ENCODE measurements at regions not wholly inside any gene's neighbourhood (a gene's known extent, or its start where the extent isn't known, plus 50 kb on each side); places are given as distances from the start of the nearest gene placed in this dataset.

DNA sequence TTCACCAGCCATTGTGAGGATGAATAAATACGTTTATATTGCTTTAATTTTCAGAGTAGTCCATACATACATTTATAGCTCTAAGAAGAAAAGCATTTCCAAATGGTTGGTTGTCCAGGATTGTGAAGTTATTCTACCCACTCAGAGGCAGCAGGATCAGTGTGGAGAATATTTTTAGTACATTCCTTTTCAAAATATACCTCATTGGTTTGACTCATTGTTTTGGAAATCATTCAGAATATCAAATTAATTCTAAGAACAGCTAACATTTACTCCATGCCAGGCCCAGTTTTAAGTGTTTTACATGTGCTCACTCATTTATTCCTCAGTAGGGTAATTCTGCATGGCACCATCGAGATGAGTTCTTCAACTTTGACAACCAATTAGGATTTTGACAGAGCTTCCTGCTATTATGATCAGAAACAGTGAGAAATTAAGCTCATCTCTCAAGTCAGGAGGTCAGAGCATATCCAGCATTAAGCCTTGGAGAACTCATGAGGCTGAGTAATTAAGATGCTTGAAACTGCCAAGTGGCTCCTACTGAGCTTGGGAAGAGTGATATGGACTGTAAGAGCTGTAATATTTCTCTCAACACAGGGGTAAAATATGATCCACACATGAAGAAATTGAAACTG is 153.3 kb upstream of the CLEC14A start:
- no TSS peak for BruUV-seq (replicated peaks)
- Histone ChIP-seq H3K27me3 (ENCODE audit: control insufficient read depth in 2 of 2, insufficient read depth in 2 of 2, low read length in 2 of 2) (no peaks in the 10 kb centered on the region), H3K9ac (ENCODE audit: insufficient read depth in 1 of 2, low read depth in 2 of 2, low read length in 2 of 2) (no peak overlapping the region), H2AFZ (ENCODE audit: low read depth, low read length) (no peak overlapping the region), H3K4me1 (replicated peaks in 1 of 2; ENCODE audit: control insufficient read depth in 2 of 2, insufficient read depth in 2 of 2, low read length in 2 of 2) (no peaks in the 10 kb centered on the region), H3K9me3 (replicated peaks; ENCODE audit: control insufficient read depth, insufficient read depth, low read depth, low read length) (no peaks in the 10 kb centered on the region), H3K4me3 (no peak overlapping the region), H3K79me2 (ENCODE audit: control insufficient read depth, insufficient read depth, low read length) (no peaks in the 10 kb centered on the region), H4K20me1 (replicated peaks; ENCODE audit: control insufficient read depth, insufficient read depth, low read length) (no peaks in the 10 kb centered on the region), H3K9me1 (ENCODE audit: control insufficient read depth, insufficient read depth, low read length) (no peaks in the 10 kb centered on the region), H3K4me2 (ENCODE audit: insufficient read depth, low read length) (no peak overlapping the region), H3K27ac (ENCODE audit: extremely low read depth, low read depth, low read length) (no peak overlapping the region), H3K36me3 (ENCODE audit: control insufficient read depth, insufficient read depth, low read length) (no peaks in the 10 kb centered on the region)
- ChIA-PET POLR2A (no interaction called here), CTCF (ENCODE audit: low intra/inter-chr PET ratio) (no interaction called here)
- intact Hi-C loops (cut with micrococcal nuclease), result no loop called here
- WGBS (ENCODE audit: insufficient coverage, low coverage, missing lambda C conversion rate), result 0% methylated on average over 2 of the region's 2 CpGs
- no peak for FAIRE-seq
- ATAC-seq, result no peak
- in situ Hi-C loops (cut with MboI), result no loop called here
- TF ChIP-seq ZNF184 (CRISPR knock-in tag; IDR thresholded peaks at IDR 0.05), result no peak
- no peak for TF ChIP-seq SRF (CRISPR knock-in tag; IDR thresholded peaks at IDR 0.05)
- no peak for TF ChIP-seq FIP1L1 (IDR thresholded peaks at IDR 0.05; ENCODE audit: low read depth, low read length, poor library complexity, severe bottlenecking)
- no peak for DNase-seq (ENCODE audit: extremely low read depth in 1 of 4, low spot score in 3 of 4)

DNA sequence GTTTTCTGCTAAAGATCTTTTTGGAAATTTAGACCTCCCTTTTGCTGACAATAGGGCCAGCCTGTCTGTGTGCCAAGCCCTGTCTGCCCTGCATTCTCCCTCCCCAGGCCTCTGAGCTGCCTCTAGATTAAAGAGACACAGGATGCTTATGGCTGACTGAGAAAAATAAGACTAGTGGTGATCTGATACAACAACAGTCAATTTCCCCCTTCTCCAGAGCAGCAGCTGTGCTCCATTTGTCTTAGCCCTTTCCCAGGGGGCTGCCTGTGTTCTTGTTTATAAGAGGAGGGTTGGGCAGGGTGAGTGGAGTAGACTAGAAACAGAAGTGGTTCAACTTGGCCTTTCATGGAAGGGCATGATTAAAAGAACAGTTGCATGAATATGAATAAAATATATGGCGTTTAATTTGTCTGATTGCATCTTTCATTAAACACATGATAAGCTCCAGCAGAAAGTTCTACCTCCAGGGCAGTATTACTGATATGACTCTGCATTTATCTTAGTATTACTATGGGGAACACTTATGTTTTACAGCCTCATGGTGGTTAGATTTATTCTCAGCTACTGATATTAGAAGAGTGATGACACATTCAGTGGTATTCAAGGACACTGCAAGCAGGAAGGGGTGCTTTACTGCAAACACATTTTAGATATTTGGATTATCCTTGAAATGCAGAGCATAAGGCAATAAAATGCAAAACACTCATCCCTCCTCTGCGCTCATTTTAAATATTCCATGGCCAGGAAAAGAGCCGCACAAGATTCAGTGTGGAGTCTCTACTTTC is 150.2 kb upstream of the CLEC14A start:
- H3K79me2 ChIP-seq (ENCODE audit: control insufficient read depth, insufficient read depth, low read length), result no peaks in the 10 kb centered on the region
- in situ Hi-C loops (cut with MboI) (no loop called here), intact Hi-C loops (cut with micrococcal nuclease) (no loop called here)
- H3K4me1 ChIP-seq (replicated peaks in 1 of 2; ENCODE audit: control insufficient read depth in 2 of 2, insufficient read depth in 2 of 2, low read length in 2 of 2), result no peaks in the 10 kb centered on the region
- H3K9ac ChIP-seq (ENCODE audit: insufficient read depth in 1 of 2, low read depth in 2 of 2, low read length in 2 of 2), result no peak overlapping the region
- H3K27ac ChIP-seq (ENCODE audit: extremely low read depth, low read depth, low read length), result no peak overlapping the region
- H3K27me3 ChIP-seq (ENCODE audit: control insufficient read depth in 2 of 2, insufficient read depth in 2 of 2, low read length in 2 of 2), result no peaks in the 10 kb centered on the region
- H4K20me1 ChIP-seq (replicated peaks; ENCODE audit: control insufficient read depth, insufficient read depth, low read length), result no peaks in the 10 kb centered on the region
- no peak overlapping the region for H3K4me2 ChIP-seq (ENCODE audit: insufficient read depth, low read length)
- CTCF ChIA-PET (ENCODE audit: low intra/inter-chr PET ratio), result no interaction called here
- H3K9me1 ChIP-seq (ENCODE audit: control insufficient read depth, insufficient read depth, low read length), result no peaks in the 10 kb centered on the region
- ATAC-seq (no peak), FAIRE-seq (no peak), DNase-seq (ENCODE audit: extremely low read depth in 1 of 4, low spot score in 3 of 4) (no peak)
- H3K4me3 ChIP-seq, result no peak overlapping the region
- H3K36me3 ChIP-seq (ENCODE audit: control insufficient read depth, insufficient read depth, low read length), result no peaks in the 10 kb centered on the region
- H3K9me3 ChIP-seq (replicated peaks; ENCODE audit: control insufficient read depth, insufficient read depth, low read depth, low read length), result no peaks in the 10 kb centered on the region
- no TSS peak for BruUV-seq (replicated peaks)
- WGBS (ENCODE audit: insufficient coverage, low coverage, missing lambda C conversion rate), result 0% methylated on average over 3 of the region's 3 CpGs
- POLR2A ChIA-PET, result no interaction called here
- no peak overlapping the region for H2AFZ ChIP-seq (ENCODE audit: low read depth, low read length)
- TF ChIP-seq ZFP91 (CRISPR knock-in tag; IDR thresholded peaks at IDR 0.05) (no peak), ZNF174 (CRISPR knock-in tag; IDR thresholded peaks at IDR 0.05) (no peak), HMGN3 (IDR thresholded peaks at IDR 0.05; ENCODE audit: borderline replicate concordance, extremely low read depth, insufficient read length, low read depth, low read length) (no peak), ZNF778 (CRISPR knock-in tag; IDR thresholded peaks at IDR 0.05) (no peak), HDAC8 (tag; IDR thresholded peaks at IDR 0.05) (no peak), MITF (IDR thresholded peaks at IDR 0.05) (no peak), ZNF695 (CRISPR knock-in tag; IDR thresholded peaks at IDR 0.05) (no peak), POLR2AphosphoS5 (IDR thresholded peaks at IDR 0.05; ENCODE audit: control insufficient read depth, insufficient read depth, low read depth, low read length) (no peak), COPS2 (conservative IDR thresholded peaks at IDR 0.05) (no peak), ZZZ3 (IDR thresholded peaks at IDR 0.05) (no peak)
